A673 (cell line): ENCODE measurements at regions not wholly inside any gene's neighbourhood (a gene's known extent, or its start where the extent isn't known, plus 50 kb on each side); places are given as distances from the start of the nearest gene placed in this dataset.

Experiments
- BruUV-seq: library from RNA; stranded (reverse); fragments of 400-500 nt; replicated peaks from 2 replicates; lab custom pipeline; 2021; lab: Mats Ljungman, UMichigan
- CTCF ChIA-PET: fragments of 300-600 bp; sonication (Branson Sonifier 250); formaldehyde crosslinking; loops from one replicate; lab custom pipeline; 2022; ENCODE audit warnings: antibody characterized with exemption; lab: Charles Lee
- POLR2A ChIA-PET: fragments of 300-600 bp; sonication (Branson Sonifier 250); formaldehyde crosslinking; loops from one replicate; lab custom pipeline; 2022; ENCODE audit warnings: antibody characterized with exemption; ENCODE audit not compliant: low non-redundant PET; lab: Charles Lee
- DNase-seq: peaks from one replicate; pipeline ENCODE4 v3.0.0-alpha.2; 2015; ENCODE audit warnings: low spot score
- H3K27ac ChIP-seq: fragments of 200-600 bp; sonication (generic); 2 replicates; pipeline ENCODE4 v1.5.1; 2016; ENCODE audit warnings: mixed run types, low read depth, mild to moderate bottlenecking, mixed read lengths, antibody characterized with exemption, low read length; ENCODE audit not compliant: poor library complexity, severe bottlenecking
- H3K27me3 ChIP-seq: fragments of 200-600 bp; sonication (generic); replicated peaks from 2 replicates; pipeline ENCODE4 v1.6.1; 2017; ENCODE audit warnings: mixed run types, low read depth, mild to moderate bottlenecking, mixed read lengths, antibody characterized with exemption, low read length; ENCODE audit not compliant: insufficient read depth, poor library complexity
- H3K36me3 ChIP-seq: fragments of 200-600 bp; sonication (generic); 2 replicates; pipeline ENCODE4 v1.6.1; 2016; ENCODE audit warnings: mixed run types, mild to moderate bottlenecking, mixed read lengths, antibody characterized with exemption, low read length; ENCODE audit not compliant: insufficient read depth, poor library complexity, severe bottlenecking
- H3K4me1 ChIP-seq: fragments of 200-600 bp; sonication (generic); 2 replicates; pipeline ENCODE4 v1.6.1; 2017; ENCODE audit warnings: mixed run types, mild to moderate bottlenecking, mixed read lengths, antibody characterized with exemption, low read length; ENCODE audit not compliant: insufficient read depth, poor library complexity, severe bottlenecking
- H3K4me3 ChIP-seq: fragments of 200-600 bp; sonication (generic); 2 replicates; pipeline ENCODE4 v1.5.1; 2016; ENCODE audit warnings: low read depth, mixed run types, mild to moderate bottlenecking, mixed read lengths, low read length; ENCODE audit not compliant: poor library complexity, severe bottlenecking
- H3K9me3 ChIP-seq: fragments of 200-600 bp; sonication (generic); 2 replicates; pipeline ENCODE4 v1.6.1; 2016; ENCODE audit warnings: mixed run types, low read depth, mild to moderate bottlenecking, mixed read lengths, antibody characterized with exemption, low read length; ENCODE audit not compliant: poor library complexity, severe bottlenecking
- CTCF ChIP-seq: fragments of 300-800, 200-600 bp; sonication (generic); conservative IDR thresholded peaks from 2 replicates; pipeline ENCODE4 v1.5.1; 2017; ENCODE audit warnings: low read depth, mild to moderate bottlenecking, antibody characterized with exemption, low read length, moderate library complexity, mixed read lengths
- EZH2 ChIP-seq: fragments of 200-600 bp; sonication (generic); IDR thresholded peaks from 2 replicates; pipeline ENCODE4 v1.6.1; 2017; ENCODE audit warnings: borderline replicate concordance, low read depth, mild to moderate bottlenecking, mixed read lengths, antibody characterized with exemption, low read length; ENCODE audit not compliant: poor library complexity, severe bottlenecking
- intact Hi-C: fragments of 100-400 bp; cut with micrococcal nuclease; formaldehyde crosslinking; loops from one replicate; pipeline ENCODE4 v1.10.0; 2022; ENCODE audit not compliant: unreplicated experiment

- intact Hi-C loops, result no loop called here
- no TSS peak for BruUV-seq
- H3K27me3 ChIP-seq, result no peaks in the 10 kb centered on the region
- H3K4me3 ChIP-seq, result no peak overlapping the region
- POLR2A ChIA-PET, result no interaction called here
- no peak overlapping the region for H3K27ac ChIP-seq
- H3K36me3 ChIP-seq, result no peaks in the 10 kb centered on the region
- CTCF ChIA-PET, result no interaction called here
- TF ChIP-seq CTCF, result no peak
- no peak for TF ChIP-seq EZH2
- no peaks in the 10 kb centered on the region for H3K4me1 ChIP-seq
- no peaks in the 10 kb centered on the region for H3K9me3 ChIP-seq
- no peak for DNase-seq
Measured at GRCh38 chr12:13718271-13718670, 263.1 kb downstream of the GRIN2B start.

GRCh38 chr12:13716119-13716518, 265.3 kb downstream of the GRIN2B start:
- CTCF ChIA-PET, result no interaction called here

GRCh38 chr12:13713556-13714410, 267.6 kb downstream of the GRIN2B start:
- H3K27me3 ChIP-seq, result peaks cover 5% of the 10 kb centered on the region
- H3K9me3 ChIP-seq, result no peaks in the 10 kb centered on the region
- intact Hi-C loops, result no loop called here
- H3K4me1 ChIP-seq, result no peaks in the 10 kb centered on the region
- no peak overlapping the region for H3K27ac ChIP-seq
- POLR2A ChIA-PET, result no interaction called here
- H3K36me3 ChIP-seq, result no peaks in the 10 kb centered on the region
- no TSS peak for BruUV-seq
- no peak overlapping the region for H3K4me3 ChIP-seq
- peak; percentile 5 for DNase-seq
- no peak for TF ChIP-seq EZH2
- no peak for TF ChIP-seq CTCF
- CTCF ChIA-PET, result no interaction called here

More at GRCh38 chr12:13716119-13716518, 265.3 kb downstream of the GRIN2B start:
- TF ChIP-seq EZH2, result no peak
- no peak for TF ChIP-seq CTCF
- POLR2A ChIA-PET, result no interaction called here
- H3K27me3 ChIP-seq, result no peaks in the 10 kb centered on the region
- no peak overlapping the region for H3K4me3 ChIP-seq
- intact Hi-C loops, result no loop called here
- no peak for DNase-seq
- no peak overlapping the region for H3K27ac ChIP-seq
- H3K9me3 ChIP-seq, result no peaks in the 10 kb centered on the region
- no peaks in the 10 kb centered on the region for H3K36me3 ChIP-seq
- H3K4me1 ChIP-seq, result no peaks in the 10 kb centered on the region
- no TSS peak for BruUV-seq
